ENCODE measurements at regions not wholly inside any gene's neighbourhood (a gene's known extent, or its start where the extent isn't known, plus 50 kb on each side); places are given as distances from the start of the nearest gene placed in this dataset.
"Not testable (repeated sequence)": the region's sequence is repeated elsewhere in the genome, so short reads cannot be mapped to it uniquely, and the experiment has no call there.

GRCh38 chr4:30125868-30126267 is 594.3 kb upstream of the PCDH7 start:
- TF ChIP-seq, protein P1, sequence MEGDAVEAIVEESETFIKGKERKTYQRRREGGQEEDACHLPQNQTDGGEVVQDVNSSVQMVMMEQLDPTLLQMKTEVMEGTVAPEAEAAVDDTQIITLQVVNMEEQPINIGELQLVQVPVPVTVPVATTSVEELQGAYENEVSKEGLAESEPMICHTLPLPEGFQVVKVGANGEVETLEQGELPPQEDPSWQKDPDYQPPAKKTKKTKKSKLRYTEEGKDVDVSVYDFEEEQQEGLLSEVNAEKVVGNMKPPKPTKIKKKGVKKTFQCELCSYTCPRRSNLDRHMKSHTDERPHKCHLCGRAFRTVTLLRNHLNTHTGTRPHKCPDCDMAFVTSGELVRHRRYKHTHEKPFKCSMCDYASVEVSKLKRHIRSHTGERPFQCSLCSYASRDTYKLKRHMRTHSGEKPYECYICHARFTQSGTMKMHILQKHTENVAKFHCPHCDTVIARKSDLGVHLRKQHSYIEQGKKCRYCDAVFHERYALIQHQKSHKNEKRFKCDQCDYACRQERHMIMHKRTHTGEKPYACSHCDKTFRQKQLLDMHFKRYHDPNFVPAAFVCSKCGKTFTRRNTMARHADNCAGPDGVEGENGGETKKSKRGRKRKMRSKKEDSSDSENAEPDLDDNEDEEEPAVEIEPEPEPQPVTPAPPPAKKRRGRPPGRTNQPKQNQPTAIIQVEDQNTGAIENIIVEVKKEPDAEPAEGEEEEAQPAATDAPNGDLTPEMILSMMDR (conservative IDR thresholded peaks at IDR 0.05; ENCODE audit: control insufficient read depth, insufficient read depth, low read depth, low read length), result no peak
- no peak for DNase-seq (ENCODE audit: low read depth)
- no peak overlapping the region for H3K4me3 ChIP-seq (ENCODE audit: control insufficient read depth, low read depth, low read length)

GRCh38 chr4:30126351-30126750 is 593.8 kb upstream of the PCDH7 start:
- DNase-seq (ENCODE audit: low read depth), result no peak
- no peak overlapping the region for H3K4me3 ChIP-seq (ENCODE audit: control insufficient read depth, low read depth, low read length)
- TF ChIP-seq, protein P1 (conservative IDR thresholded peaks at IDR 0.05; ENCODE audit: control insufficient read depth, insufficient read depth, low read depth, low read length), result no peak

GRCh38 chr4:30148828-30149227 is 571.3 kb upstream of the PCDH7 start:
- DNase-seq (ENCODE audit: low read depth); H3K4me3 ChIP-seq (ENCODE audit: control insufficient read depth, low read depth, low read length): not testable (repeated sequence)

DNA sequence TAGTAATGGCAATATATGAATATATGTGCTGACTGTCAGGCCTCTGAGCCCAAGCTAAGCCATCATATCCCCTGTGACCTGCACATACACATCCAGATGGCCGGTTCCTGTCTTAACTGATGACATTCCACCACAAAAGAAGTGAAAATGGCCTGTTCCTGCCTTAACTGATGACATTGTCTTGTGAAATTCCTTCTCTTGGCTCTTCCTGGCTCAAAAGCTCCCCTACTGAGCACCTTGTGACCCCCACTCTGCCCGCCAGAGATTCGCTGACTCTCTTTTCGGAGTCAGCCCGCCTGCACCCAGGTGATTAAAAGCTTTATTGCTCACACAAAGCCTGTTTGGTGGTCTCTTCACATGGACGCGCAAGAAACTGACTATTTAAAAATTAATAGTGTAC is 570.6 kb upstream of the PCDH7 start:
- H3K4me3 ChIP-seq (ENCODE audit: control insufficient read depth, low read depth, low read length); DNase-seq (ENCODE audit: low read depth): not testable (repeated sequence)

- DNase-seq (ENCODE audit: low read depth), result no peak
- no peak overlapping the region for H3K4me3 ChIP-seq (ENCODE audit: control insufficient read depth, low read depth, low read length)
- TF ChIP-seq, protein P1 (conservative IDR thresholded peaks at IDR 0.05; ENCODE audit: control insufficient read depth, insufficient read depth, low read depth, low read length), result no peak
Measured at GRCh38 chr4:30153427-30153826, 566.7 kb upstream of the PCDH7 start.

DNA sequence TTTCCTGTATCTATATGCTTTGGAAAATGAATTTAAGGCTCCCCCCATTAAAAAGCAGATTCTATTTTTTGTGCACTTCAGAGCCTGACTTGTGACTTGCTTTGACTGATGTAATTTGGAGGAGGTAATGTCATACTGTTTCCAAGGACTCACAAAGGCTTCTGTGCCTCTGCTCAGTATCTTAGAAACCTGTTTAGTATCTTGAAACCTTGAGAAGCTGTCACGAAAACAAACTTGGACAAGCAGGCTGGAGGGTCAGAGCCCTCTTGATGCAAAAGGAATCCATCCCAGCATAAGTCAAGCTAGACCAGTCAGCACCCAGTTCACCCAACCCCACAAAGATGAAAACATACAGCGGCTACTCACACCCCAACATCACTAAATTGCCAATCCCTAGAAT is 560.0 kb upstream of the PCDH7 start:
- DNase-seq (ENCODE audit: low read depth), result no peak
- H3K4me3 ChIP-seq (ENCODE audit: control insufficient read depth, low read depth, low read length), result no peak overlapping the region
- TF ChIP-seq, protein P1 (conservative IDR thresholded peaks at IDR 0.05; ENCODE audit: control insufficient read depth, insufficient read depth, low read depth, low read length), result no peak

- peak; percentile 20 for DNase-seq (ENCODE audit: low read depth)
- no peak overlapping the region for H3K4me3 ChIP-seq (ENCODE audit: control insufficient read depth, low read depth, low read length)
- TF ChIP-seq, protein P1 (conservative IDR thresholded peaks at IDR 0.05; ENCODE audit: control insufficient read depth, insufficient read depth, low read depth, low read length), result no peak
Measured at GRCh38 chr4:30172416-30172815, 547.8 kb upstream of the PCDH7 start.

DNA sequence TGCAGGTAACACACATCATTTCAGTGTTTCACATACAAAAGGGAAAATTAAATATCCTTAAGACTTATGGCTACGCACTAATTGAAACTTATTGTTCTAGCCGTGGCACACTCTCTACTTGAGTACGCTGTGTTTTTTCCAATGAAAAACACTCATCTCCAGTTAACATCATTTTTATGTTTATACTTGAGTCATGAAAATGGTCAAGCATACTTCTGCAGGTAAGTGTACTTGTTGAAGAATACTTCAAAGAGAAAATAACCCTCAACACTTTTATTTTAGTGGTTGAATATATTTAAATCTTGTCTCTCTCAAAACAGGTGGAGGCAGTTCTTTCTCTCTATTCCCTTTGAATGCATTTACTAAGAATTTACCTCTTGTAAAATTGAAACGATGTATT is 538.7 kb upstream of the PCDH7 start:
- TF ChIP-seq, protein P1 (conservative IDR thresholded peaks at IDR 0.05; ENCODE audit: control insufficient read depth, insufficient read depth, low read depth, low read length), result no peak
- DNase-seq (ENCODE audit: low read depth), result no peak
- H3K4me3 ChIP-seq (ENCODE audit: control insufficient read depth, low read depth, low read length), result no peak overlapping the region
